AG10803 (cell line): ENCODE measurements at regions not wholly inside any gene's neighbourhood (a gene's known extent, or its start where the extent isn't known, plus 50 kb on each side); places are given as distances from the start of the nearest gene placed in this dataset.

Experiments used
- DNase-seq: peaks from one replicate; pipeline ENCODE4 v3.0.0; 2010; ENCODE audit warnings: low read depth
- H3K4me3 ChIP-seq: 2 replicates; pipeline ENCODE4 v1.5.1; 2011; ENCODE audit warnings: mild to moderate bottlenecking, low read length, control low read depth
- CTCF ChIP-seq: conservative IDR thresholded peaks from 2 replicates; pipeline ENCODE4 v1.5.1; 2011; ENCODE audit warnings: mild to moderate bottlenecking, low read length, control low read depth, inconsistent platforms

- H3K4me3 ChIP-seq, result no peak overlapping the region
- TF ChIP-seq CTCF, result no peak
- no peak for DNase-seq
Observed at GRCh38 chrX:39528161-39528916, 569.4 kb downstream of the BCOR start.

- TF ChIP-seq CTCF, result no peak
- no peak overlapping the region for H3K4me3 ChIP-seq
- DNase-seq, result no peak
Observed at GRCh38 chrX:39532761-39533160, 565.0 kb downstream of the BCOR start.

GRCh38 chrX:39534949-39535348, 562.8 kb downstream of the BCOR start:
- DNase-seq, result no peak
- TF ChIP-seq CTCF, result no peak
- no peak overlapping the region for H3K4me3 ChIP-seq

GRCh38 chrX:39536211-39536610, 561.5 kb downstream of the BCOR start:
- no peak for TF ChIP-seq CTCF
- no peak overlapping the region for H3K4me3 ChIP-seq
- no peak for DNase-seq

- TF ChIP-seq CTCF, result no peak
- no peak for DNase-seq
- H3K4me3 ChIP-seq, result no peak overlapping the region
Observed at GRCh38 chrX:39541881-39542280, 555.9 kb downstream of the BCOR start.

- no peak overlapping the region for H3K4me3 ChIP-seq
- DNase-seq, result no peak
- TF ChIP-seq CTCF, result no peak
Observed at GRCh38 chrX:39542316-39542715, 555.4 kb downstream of the BCOR start.

- TF ChIP-seq CTCF, result no peak
- H3K4me3 ChIP-seq, result no peak overlapping the region
- no peak for DNase-seq
Observed at GRCh38 chrX:39550795-39551361, 546.9 kb downstream of the BCOR start.
